ENCODE measurements at regions not wholly inside any gene's neighbourhood (a gene's known extent, or its start where the extent isn't known, plus 50 kb on each side); places are given as distances from the start of the nearest gene placed in this dataset.
"Not testable (repeated sequence)": the region's sequence is repeated elsewhere in the genome, so short reads cannot be mapped to it uniquely, and the experiment has no call there.

- in situ Hi-C loops (cut with HindIII; ENCODE audit: low pct_unique_long_range_greater_than_20kb, low sequenced_read_pairs) = no loop called here
- no peak for DNase-seq (ENCODE audit: low read depth, low spot score)
Measured at GRCh38 chr11:34732831-34733230, 111.9 kb downstream of the EHF start.

DNA sequence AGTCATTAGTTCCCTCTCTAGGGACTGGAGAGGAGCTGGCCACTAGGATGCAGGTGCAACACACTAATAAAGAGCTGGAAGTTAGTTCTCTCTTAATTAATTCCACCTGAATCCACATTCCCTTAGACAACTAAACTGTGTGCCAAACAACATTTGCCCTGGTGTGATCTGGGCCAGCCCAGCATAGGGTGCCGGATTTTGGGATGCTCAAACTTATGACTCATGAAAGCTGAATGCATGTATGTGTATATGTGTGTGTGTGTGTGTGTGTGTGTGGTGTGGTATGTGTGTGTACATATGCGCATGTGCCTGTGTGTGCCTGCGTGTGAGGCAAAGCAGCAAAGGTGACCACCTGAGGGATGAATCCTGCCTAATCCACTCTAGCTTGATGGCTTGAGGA lies 110.7 kb downstream of the EHF start:
- in situ Hi-C loops (cut with HindIII; ENCODE audit: low pct_unique_long_range_greater_than_20kb, low sequenced_read_pairs) = no loop called here
- no peak for DNase-seq (ENCODE audit: low read depth, low spot score)

DNA sequence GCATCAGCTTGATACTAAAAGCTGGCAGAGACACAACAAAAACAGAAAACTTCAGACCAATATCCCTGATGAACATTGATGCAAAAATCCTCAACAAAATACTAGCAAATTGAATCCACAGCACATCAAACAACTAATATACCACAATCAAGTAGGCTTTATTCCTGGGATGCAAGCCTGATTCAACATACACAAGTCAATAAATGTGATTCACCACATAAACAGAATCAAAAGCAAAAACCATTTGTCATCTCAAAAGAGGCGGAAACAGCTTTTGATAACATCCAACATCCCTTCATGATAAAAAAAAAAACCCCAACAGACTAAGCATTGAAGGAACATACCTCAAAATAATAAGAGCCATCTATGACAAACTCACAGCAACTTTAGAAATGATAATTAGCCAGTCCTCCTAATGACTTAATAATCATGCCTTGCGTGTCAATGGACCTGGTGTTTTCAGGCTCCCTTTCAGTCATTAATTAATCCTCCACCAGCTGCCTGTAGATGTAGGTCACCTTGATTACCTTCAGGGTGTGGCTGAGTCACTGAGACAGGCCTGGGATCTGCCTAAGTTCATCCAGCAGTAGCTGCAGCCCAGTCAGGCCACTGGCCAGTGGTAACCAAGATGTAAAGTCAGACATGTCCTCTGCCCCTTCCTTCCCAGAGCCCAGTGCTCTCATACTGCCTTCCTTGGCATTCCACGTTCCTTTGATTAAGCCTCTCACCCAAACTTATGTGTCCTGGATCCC lies 109.8 kb downstream of the EHF start:
- no peak for DNase-seq (ENCODE audit: low read depth, low spot score)
- in situ Hi-C loops (cut with HindIII; ENCODE audit: low pct_unique_long_range_greater_than_20kb, low sequenced_read_pairs) = no loop called here

GRCh38 chr11:34728609-34729008 lies 107.7 kb downstream of the EHF start:
- DNase-seq (ENCODE audit: low read depth, low spot score) = no peak
- in situ Hi-C loops (cut with HindIII; ENCODE audit: low pct_unique_long_range_greater_than_20kb, low sequenced_read_pairs) = no loop called here

GRCh38 chr11:34727228-34727737 lies 106.4 kb downstream of the EHF start:
- in situ Hi-C loops (cut with HindIII; ENCODE audit: low pct_unique_long_range_greater_than_20kb, low sequenced_read_pairs) = no loop called here
- DNase-seq (ENCODE audit: low read depth, low spot score) = no peak

GRCh38 chr11:34724973-34725372 lies 104.1 kb downstream of the EHF start:
- in situ Hi-C loops (cut with HindIII; ENCODE audit: low pct_unique_long_range_greater_than_20kb, low sequenced_read_pairs) = no loop called here
- DNase-seq (ENCODE audit: low read depth, low spot score) = no peak

DNA sequence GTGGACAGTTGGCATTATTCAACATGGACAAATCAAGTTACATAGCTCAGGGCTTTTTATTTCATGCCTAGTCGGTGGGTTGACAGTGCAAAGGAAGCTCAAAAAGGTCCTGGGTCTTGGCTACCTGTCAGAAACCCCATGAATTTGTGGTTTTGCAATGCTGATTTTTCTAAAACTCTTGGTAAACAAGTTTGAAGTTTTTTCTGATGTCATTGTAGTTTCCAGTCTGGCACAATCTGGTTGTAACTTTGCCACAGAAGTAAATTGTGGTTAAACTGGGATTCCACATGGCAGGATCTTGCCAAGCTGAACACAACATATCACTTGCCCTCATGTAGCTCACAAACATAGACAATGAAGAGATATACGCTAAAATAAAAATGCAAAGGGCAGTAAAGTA lies 100.8 kb downstream of the EHF start:
- DNase-seq (ENCODE audit: low read depth, low spot score) = no peak
- in situ Hi-C loops (cut with HindIII; ENCODE audit: low pct_unique_long_range_greater_than_20kb, low sequenced_read_pairs) = no loop called here

DNA sequence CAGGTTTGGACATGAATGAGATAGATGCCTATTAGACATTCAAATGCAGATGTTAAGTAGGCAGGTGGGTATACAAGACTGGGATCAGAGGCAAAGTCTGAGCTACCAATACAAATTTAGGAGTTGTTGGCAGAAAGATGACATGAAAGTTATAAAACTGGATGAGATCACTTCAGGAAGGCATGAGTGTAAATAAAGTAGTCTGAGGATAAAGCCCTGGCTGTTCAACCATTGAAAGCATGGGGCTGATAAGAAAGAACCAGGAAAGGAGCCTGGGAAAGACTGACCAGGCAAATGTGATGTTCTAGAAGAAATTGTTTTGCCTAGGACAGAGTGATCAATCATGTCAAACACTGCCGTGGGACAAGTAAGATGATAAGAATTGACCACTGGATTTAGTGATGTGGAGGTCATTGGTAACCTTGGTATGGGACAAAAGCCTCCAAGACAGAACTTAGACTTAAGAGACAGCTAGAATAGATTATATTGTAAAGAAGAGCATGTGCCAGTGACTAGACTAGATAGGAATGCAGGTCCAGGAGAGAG lies 98.5 kb downstream of the EHF start:
- no peak for DNase-seq (ENCODE audit: low read depth, low spot score)
- in situ Hi-C loops (cut with HindIII; ENCODE audit: low pct_unique_long_range_greater_than_20kb, low sequenced_read_pairs) = no loop called here

DNA sequence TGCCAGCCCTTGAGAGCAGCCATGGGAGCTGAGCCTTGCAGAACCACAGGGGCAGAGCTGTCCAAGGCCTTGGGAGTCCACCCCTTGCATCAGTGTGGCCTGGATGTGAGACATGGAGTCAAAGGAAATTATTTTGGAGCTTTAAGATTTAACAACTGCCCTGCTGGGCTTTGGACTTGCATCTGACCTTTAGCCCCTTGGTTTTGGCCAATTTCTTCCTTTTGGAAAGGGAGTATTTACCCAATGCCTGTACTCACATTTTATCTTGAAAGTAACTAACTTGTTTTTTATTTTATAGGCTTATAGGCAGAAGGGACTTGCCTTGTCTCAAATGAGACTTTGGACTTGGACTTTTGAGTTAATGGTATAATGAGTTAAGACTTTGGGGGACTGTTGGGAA lies 92.7 kb downstream of the EHF start:
- in situ Hi-C loops (cut with HindIII; ENCODE audit: low pct_unique_long_range_greater_than_20kb, low sequenced_read_pairs); DNase-seq (ENCODE audit: low read depth, low spot score): not testable (repeated sequence)

Small RNA genes lying in the stretch of these regions (small RNA-seq; reads per million reads assigned to genes)
- gene AL359999.1 = 0 reads per million in 2 experiments
